ENCODE measurements at regions not wholly inside any gene's neighbourhood (a gene's known extent, or its start where the extent isn't known, plus 50 kb on each side); places are given as distances from the start of the nearest gene placed in this dataset.

GRCh38 chr11:95299078-95299679 is 68.2 kb upstream of the SESN3 start:
- TF ChIP-seq CTCF (IDR thresholded peaks at IDR 0.05), result no peak
- Histone ChIP-seq H3K9me3 (no peaks in the 10 kb centered on the region), H3K27me3 (ENCODE audit: insufficient read depth in 3 of 3, low read length in 2 of 3) (peaks cover 0 to 2% (median 0%) of the 10 kb centered on the region in 3 donors), H3K4me1 (no peaks in the 10 kb centered on the region), H3K36me3 (ENCODE audit: insufficient read depth in 1 of 2, low read depth in 1 of 2) (no peaks in the 10 kb centered on the region), H3K27ac (no peak overlapping the region), H3K4me3 (no peak overlapping the region)
- DNase-seq, result no peak
- WGBS, 3 donors, result 52 to 56% (median 52%) methylated on average over 9 of the region's 9 CpGs
- ATAC-seq, result no peak
- intact Hi-C loops (cut with DNase I), result no loop called here

GRCh38 chr11:95297680-95298452 is 66.9 kb upstream of the SESN3 start:
- H3K27me3 ChIP-seq (ENCODE audit: insufficient read depth in 3 of 3, low read length in 2 of 3), result peaks cover 0 to 2% (median 0%) of the 10 kb centered on the region in 3 donors
- ATAC-seq (no peak), DNase-seq (no peak)
- H3K4me1 ChIP-seq, result no peaks in the 10 kb centered on the region
- TF ChIP-seq CTCF (IDR thresholded peaks at IDR 0.05), result no peak
- no peaks in the 10 kb centered on the region for H3K9me3 ChIP-seq
- intact Hi-C loops (cut with DNase I), result no loop called here
- 79 to 95% (median 81%) methylated on average over 1 of the region's 1 CpG for WGBS, 3 donors
- no peak overlapping the region for H3K4me3 ChIP-seq
- no peaks in the 10 kb centered on the region for H3K36me3 ChIP-seq (ENCODE audit: insufficient read depth in 1 of 2, low read depth in 1 of 2)
- no peak overlapping the region for H3K27ac ChIP-seq

- no peak for TF ChIP-seq CTCF (IDR thresholded peaks at IDR 0.05)
- ATAC-seq, result no peak
- Histone ChIP-seq H3K27me3 (ENCODE audit: insufficient read depth in 3 of 3, low read length in 2 of 3) (peaks cover 0 to 2% (median 0%) of the 10 kb centered on the region in 3 donors), H3K4me3 (no peak overlapping the region), H3K27ac (no peak overlapping the region), H3K36me3 (ENCODE audit: insufficient read depth in 1 of 2, low read depth in 1 of 2) (no peaks in the 10 kb centered on the region), H3K9me3 (no peaks in the 10 kb centered on the region), H3K4me1 (no peaks in the 10 kb centered on the region)
- WGBS, 3 donors, result 85 to 90% (median 87%) methylated on average over 6 of the region's 6 CpGs
- intact Hi-C loops (cut with DNase I), result no loop called here
- DNase-seq, result no peak
These were observed 65.6 kb upstream of the SESN3 start for GRCh38 chr11:95296621-95297025.

- intact Hi-C loops (cut with DNase I), result no loop called here
- Histone ChIP-seq H3K27me3 (ENCODE audit: insufficient read depth in 3 of 3, low read length in 2 of 3) (peaks cover 0 to 2% (median 0%) of the 10 kb centered on the region in 3 donors), H3K4me1 (no peaks in the 10 kb centered on the region), H3K4me3 (no peak overlapping the region), H3K27ac (no peak overlapping the region), H3K9me3 (no peaks in the 10 kb centered on the region), H3K36me3 (ENCODE audit: insufficient read depth in 1 of 2, low read depth in 1 of 2) (no peaks in the 10 kb centered on the region)
- TF ChIP-seq CTCF (IDR thresholded peaks at IDR 0.05), result no peak
- DNase-seq (no peak), ATAC-seq (no peak)
These were observed 65.2 kb upstream of the SESN3 start for GRCh38 chr11:95296165-95296564.
